Astrocyte (in vitro differentiated cells and primary cell): ENCODE measurements at regions not wholly inside any gene's neighbourhood (a gene's known extent, or its start where the extent isn't known, plus 50 kb on each side); places are given as distances from the start of the nearest gene placed in this dataset.

ENCODE experiments used
- DNase-seq: peaks from one replicate; pipeline ENCODE4 v3.0.0-alpha.2; 2010; ENCODE audit warnings: low read depth
- FAIRE-seq: peaks from 2 replicates; lab custom pipeline; 2011; peaks lifted over from hg19 to GRCh38; lab: Jason Lieb, UNC
- H2AFZ ChIP-seq: 2 replicates; pipeline ENCODE4 v1.6.0; 2012; ENCODE audit warnings: low read depth, low read length, inconsistent platforms
- H3K27ac ChIP-seq: 2 replicates; pipeline ENCODE4 v1.5.1; 2011; ENCODE audit warnings: low read depth, low read length, inconsistent platforms
- H3K27me3 ChIP-seq: 2 replicates; pipeline ENCODE4 v1.6.0; 2011; ENCODE audit warnings: low read length, inconsistent platforms; ENCODE audit not compliant: insufficient read depth
- H3K36me3 ChIP-seq: 2 replicates; pipeline ENCODE4 v1.5.1; 2011; ENCODE audit warnings: low read length, inconsistent platforms; ENCODE audit not compliant: insufficient read depth
- H3K4me1 ChIP-seq: 2 replicates; pipeline ENCODE4 v1.5.1; 2011; ENCODE audit warnings: low read length, inconsistent platforms; ENCODE audit not compliant: insufficient read depth
- H3K4me2 ChIP-seq: 2 replicates; pipeline ENCODE4 v1.6.0; 2012; ENCODE audit warnings: low read length, inconsistent platforms
- H3K4me3 ChIP-seq: 2 replicates; pipeline ENCODE4 v1.5.1; 2011; ENCODE audit warnings: low read depth, mild to moderate bottlenecking, low read length, inconsistent platforms; ENCODE audit not compliant: insufficient read depth
- H3K79me2 ChIP-seq: 2 replicates; pipeline ENCODE4 v1.6.0; 2012; ENCODE audit warnings: mild to moderate bottlenecking, low read length, inconsistent platforms; ENCODE audit not compliant: insufficient read depth
- H3K9ac ChIP-seq: 2 replicates; pipeline ENCODE4 v1.6.0; 2012; ENCODE audit warnings: mild to moderate bottlenecking, low read length, inconsistent platforms
- H3K9me3 ChIP-seq: 2 replicates; pipeline ENCODE4 v1.5.1; 2012; ENCODE audit warnings: low read depth, mild to moderate bottlenecking, low read length, inconsistent platforms; ENCODE audit not compliant: insufficient read depth
- H4K20me1 ChIP-seq: 2 replicates; pipeline ENCODE4 v1.6.0; 2012; ENCODE audit warnings: low read length, inconsistent platforms; ENCODE audit not compliant: insufficient read depth
- H3K27ac Mint-ChIP-seq: one replicate; pipeline ENCODE4 v1.8.0; 2021; ENCODE audit warnings: mild to moderate bottlenecking, mixed read lengths; ENCODE audit not compliant: unreplicated experiment
- H3K27me3 Mint-ChIP-seq: one replicate; pipeline ENCODE4 v1.8.0; 2021; ENCODE audit warnings: low read depth, mixed read lengths; ENCODE audit not compliant: unreplicated experiment
- H3K36me3 Mint-ChIP-seq: one replicate; pipeline ENCODE4 v1.8.0; 2021; ENCODE audit warnings: low read depth, mixed read lengths; ENCODE audit not compliant: unreplicated experiment
- H3K4me1 Mint-ChIP-seq: one replicate; pipeline ENCODE4 v1.8.0; 2021; ENCODE audit warnings: low read depth, mixed read lengths; ENCODE audit not compliant: unreplicated experiment
- H3K4me3 Mint-ChIP-seq: one replicate; pipeline ENCODE4 v1.8.0; 2021; ENCODE audit warnings: mild to moderate bottlenecking, moderate library complexity, mixed read lengths; ENCODE audit not compliant: unreplicated experiment
- H3K9me3 Mint-ChIP-seq: one replicate; pipeline ENCODE4 v1.8.0; 2021; ENCODE audit warnings: mild to moderate bottlenecking, mixed read lengths; ENCODE audit not compliant: unreplicated experiment
- EZH2 ChIP-seq: IDR thresholded peaks from 2 replicates; pipeline ENCODE4 v1.6.1; 2012; ENCODE audit warnings: mild to moderate bottlenecking, low read length, inconsistent platforms; ENCODE audit not compliant: insufficient read depth
- TF ChIP-seq, protein P1 (sequence below): IDR thresholded peaks from 2 replicates; pipeline ENCODE4 v1.5.1; 2011; ENCODE audit warnings: low read depth, mild to moderate bottlenecking, inconsistent platforms, low read length, moderate library complexity; ENCODE audit not compliant: insufficient read depth

DNA sequence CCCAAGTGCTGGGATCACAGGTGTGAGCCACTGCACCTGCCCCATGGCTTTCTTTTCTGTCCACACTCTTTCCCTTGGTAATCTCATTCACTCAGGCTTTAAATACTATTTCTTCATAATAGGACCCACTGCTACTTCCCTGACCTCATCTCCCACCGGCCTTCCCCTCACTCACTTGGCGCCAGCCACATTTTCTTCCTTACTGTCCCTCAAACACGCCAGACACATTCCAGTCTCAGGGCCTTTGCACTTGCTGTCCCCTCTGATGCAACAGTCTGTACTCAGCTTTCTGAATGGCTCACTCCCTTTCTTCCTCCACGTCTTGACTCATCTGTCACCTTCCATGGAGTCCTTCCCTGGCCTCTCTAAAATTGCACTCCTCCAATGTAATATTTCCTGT is 111.1 kb upstream of the MVB12B start:
- no peaks in the 10 kb centered on the region for H3K36me3 ChIP-seq
- no peak for DNase-seq
- Mint-ChIP-seq H3K9me3 (peaks cover 10% of the 10 kb centered on the region), H3K36me3 (peaks cover 6% of the 10 kb centered on the region), H3K4me1 (no peaks in the 10 kb centered on the region), H3K27ac (no peak overlapping the region), H3K4me3 (no peak overlapping the region), H3K27me3 (peaks cover 32% of the 10 kb centered on the region)
- H2AFZ ChIP-seq: no peak overlapping the region
- H3K4me3 ChIP-seq: no peak overlapping the region
- H3K27me3 ChIP-seq: peaks cover 7% of the 10 kb centered on the region
- H3K27ac ChIP-seq: no peak overlapping the region
- FAIRE-seq: no peak
- no peak overlapping the region for H3K4me2 ChIP-seq
- H3K79me2 ChIP-seq: no peaks in the 10 kb centered on the region
- no peak for TF ChIP-seq EZH2
- TF ChIP-seq, protein P1, sequence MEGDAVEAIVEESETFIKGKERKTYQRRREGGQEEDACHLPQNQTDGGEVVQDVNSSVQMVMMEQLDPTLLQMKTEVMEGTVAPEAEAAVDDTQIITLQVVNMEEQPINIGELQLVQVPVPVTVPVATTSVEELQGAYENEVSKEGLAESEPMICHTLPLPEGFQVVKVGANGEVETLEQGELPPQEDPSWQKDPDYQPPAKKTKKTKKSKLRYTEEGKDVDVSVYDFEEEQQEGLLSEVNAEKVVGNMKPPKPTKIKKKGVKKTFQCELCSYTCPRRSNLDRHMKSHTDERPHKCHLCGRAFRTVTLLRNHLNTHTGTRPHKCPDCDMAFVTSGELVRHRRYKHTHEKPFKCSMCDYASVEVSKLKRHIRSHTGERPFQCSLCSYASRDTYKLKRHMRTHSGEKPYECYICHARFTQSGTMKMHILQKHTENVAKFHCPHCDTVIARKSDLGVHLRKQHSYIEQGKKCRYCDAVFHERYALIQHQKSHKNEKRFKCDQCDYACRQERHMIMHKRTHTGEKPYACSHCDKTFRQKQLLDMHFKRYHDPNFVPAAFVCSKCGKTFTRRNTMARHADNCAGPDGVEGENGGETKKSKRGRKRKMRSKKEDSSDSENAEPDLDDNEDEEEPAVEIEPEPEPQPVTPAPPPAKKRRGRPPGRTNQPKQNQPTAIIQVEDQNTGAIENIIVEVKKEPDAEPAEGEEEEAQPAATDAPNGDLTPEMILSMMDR: no peak
- no peaks in the 10 kb centered on the region for H4K20me1 ChIP-seq
- H3K4me1 ChIP-seq: no peaks in the 10 kb centered on the region
- no peak overlapping the region for H3K9ac ChIP-seq
- peaks cover 13% of the 10 kb centered on the region for H3K9me3 ChIP-seq

DNA sequence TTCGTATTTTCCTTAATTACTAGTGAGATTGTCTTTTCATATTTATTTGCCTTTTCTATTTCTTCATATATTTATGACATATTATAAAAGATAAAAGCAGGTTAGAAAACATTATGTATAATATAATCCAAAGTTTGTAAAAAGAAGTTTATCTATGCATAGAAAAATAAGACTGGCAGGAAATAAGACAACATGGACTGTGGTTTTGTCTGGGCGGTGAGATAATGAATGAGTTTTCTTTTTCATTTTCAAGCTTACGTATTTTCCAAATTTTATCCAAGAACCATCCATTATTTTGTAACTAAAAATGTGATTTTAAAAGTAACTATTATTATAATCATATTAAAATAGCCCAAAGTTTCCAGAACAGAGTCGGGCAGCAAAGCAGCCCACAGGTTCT is 109.8 kb upstream of the MVB12B start:
- Histone ChIP-seq H3K79me2 (no peaks in the 10 kb centered on the region), H3K27me3 (peaks cover 15% of the 10 kb centered on the region), H3K27ac (no peak overlapping the region), H3K9ac (no peak overlapping the region), H2AFZ (no peak overlapping the region), H3K4me3 (no peak overlapping the region), H3K4me2 (no peak overlapping the region), H3K36me3 (no peaks in the 10 kb centered on the region), H3K4me1 (no peaks in the 10 kb centered on the region), H3K9me3 (peaks cover 11% of the 10 kb centered on the region), H4K20me1 (no peaks in the 10 kb centered on the region)
- peaks cover 36% of the 10 kb centered on the region for H3K27me3 Mint-ChIP-seq
- no peaks in the 10 kb centered on the region for H3K4me1 Mint-ChIP-seq
- TF ChIP-seq, protein P1: no peak
- TF ChIP-seq EZH2: no peak
- DNase-seq (no peak), FAIRE-seq (no peak)
- H3K27ac Mint-ChIP-seq: no peak overlapping the region
- H3K36me3 Mint-ChIP-seq: peaks cover 6% of the 10 kb centered on the region
- H3K9me3 Mint-ChIP-seq: peaks cover 15% of the 10 kb centered on the region
- no peak overlapping the region for H3K4me3 Mint-ChIP-seq

DNA sequence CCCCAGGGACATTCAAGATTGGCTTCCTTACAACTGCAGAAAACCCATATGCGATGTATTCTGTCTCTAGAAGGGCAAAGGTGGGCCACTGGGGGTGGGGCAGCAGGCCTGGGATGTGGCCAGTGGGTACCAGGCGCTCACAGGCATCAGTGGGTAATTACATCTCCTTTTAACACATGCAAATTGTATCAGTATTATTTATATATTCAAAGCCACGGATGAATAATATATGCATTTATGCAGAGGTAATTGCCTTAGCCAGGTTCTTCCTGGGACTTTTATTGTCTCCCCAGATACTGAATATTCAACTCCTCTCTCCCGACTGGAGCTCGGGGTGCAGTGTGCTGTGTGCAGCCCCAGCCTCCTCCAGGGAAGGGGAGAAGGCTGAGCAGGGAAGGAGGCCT is 109.4 kb upstream of the MVB12B start:
- H3K27me3 ChIP-seq: peaks cover 19% of the 10 kb centered on the region
- no peak overlapping the region for H3K4me2 ChIP-seq

More for the DNA sequence above, 109.4 kb upstream of the MVB12B start:
- H3K27ac ChIP-seq: no peak overlapping the region
- Mint-ChIP-seq H3K9me3 (peaks cover 15% of the 10 kb centered on the region), H3K36me3 (peaks cover 6% of the 10 kb centered on the region), H3K27ac (no peak overlapping the region), H3K27me3 (peaks cover 40% of the 10 kb centered on the region), H3K4me1 (no peaks in the 10 kb centered on the region), H3K4me3 (no peak overlapping the region)
- H3K36me3 ChIP-seq: no peaks in the 10 kb centered on the region
- H2AFZ ChIP-seq: no peak overlapping the region
- FAIRE-seq (no peak), DNase-seq (no peak)
- H3K4me1 ChIP-seq: no peaks in the 10 kb centered on the region
- no peak for TF ChIP-seq EZH2
- TF ChIP-seq, protein P1: no peak
- H3K79me2 ChIP-seq: no peaks in the 10 kb centered on the region
- H3K9ac ChIP-seq: no peak overlapping the region
- H4K20me1 ChIP-seq: no peaks in the 10 kb centered on the region
- no peak overlapping the region for H3K4me3 ChIP-seq
- peaks cover 15% of the 10 kb centered on the region for H3K9me3 ChIP-seq
